ENCODE measurements at regions not wholly inside any gene's neighbourhood (a gene's known extent, or its start where the extent isn't known, plus 50 kb on each side); places are given as distances from the start of the nearest gene placed in this dataset.
A peak's percentile ranks its signal among the peaks of the same experiment; 100 is the strongest.

- no peak for ATAC-seq (ENCODE audit: low FRiP score)
- Histone ChIP-seq H3K36me3 (ENCODE audit: control insufficient read depth in 1 of 2, insufficient read depth in 2 of 2, low read length in 1 of 2) (no peaks in the 10 kb centered on the region), H3K4me3 (ENCODE audit: low read length in 2 of 2) (no peak overlapping the region), H3K9me3 (ENCODE audit: control insufficient read depth, low read length) (no peaks in the 10 kb centered on the region), H3K4me1 (ENCODE audit: control insufficient read depth in 1 of 2, insufficient read depth in 2 of 2, low read length in 2 of 2) (peaks cover 0 to 2% of the 10 kb centered on the region in 2 donors), H3K27me3 (ENCODE audit: control insufficient read depth in 1 of 2, insufficient read depth in 2 of 2, low read length in 1 of 2) (no peaks in the 10 kb centered on the region), H3K27ac (ENCODE audit: low read depth in 1 of 2, low read length in 2 of 2) (no peak overlapping the region)
- 90 to 93% methylated on average over 2 of the region's 2 CpGs for WGBS, 2 donors
- intact Hi-C loops (cut with DNase I), result no loop called here
- no peak for DNase-seq
Measured at GRCh38 chr14:22399776-22400175, 189.2 kb downstream of the DAD1 start.

GRCh38 chr14:22397221-22397737 lies 191.7 kb downstream of the DAD1 start:
- ATAC-seq (ENCODE audit: low FRiP score) (no peak), DNase-seq (no peak)
- Histone ChIP-seq H3K36me3 (ENCODE audit: control insufficient read depth in 1 of 2, insufficient read depth in 2 of 2, low read length in 1 of 2) (no peaks in the 10 kb centered on the region), H3K4me3 (ENCODE audit: low read length in 2 of 2) (no peak overlapping the region), H3K9me3 (ENCODE audit: control insufficient read depth, low read length) (no peaks in the 10 kb centered on the region), H3K27ac (ENCODE audit: low read depth in 1 of 2, low read length in 2 of 2) (no peak overlapping the region), H3K27me3 (ENCODE audit: control insufficient read depth in 1 of 2, insufficient read depth in 2 of 2, low read length in 1 of 2) (no peaks in the 10 kb centered on the region), H3K4me1 (ENCODE audit: control insufficient read depth in 1 of 2, insufficient read depth in 2 of 2, low read length in 2 of 2) (peaks cover 0 to 2% of the 10 kb centered on the region in 2 donors)
- intact Hi-C loops (cut with DNase I), result no loop called here
- WGBS, 2 donors, result 94 to 95% methylated on average over 7 of the region's 7 CpGs

GRCh38 chr14:22395803-22396202 lies 193.2 kb downstream of the DAD1 start:
- intact Hi-C loops (cut with DNase I), result no loop called here
- no peak overlapping the region for H3K27ac ChIP-seq (ENCODE audit: low read depth in 1 of 2, low read length in 2 of 2)
- H3K4me3 ChIP-seq (ENCODE audit: low read length in 2 of 2), result no peak overlapping the region
- H3K27me3 ChIP-seq (ENCODE audit: control insufficient read depth in 1 of 2, insufficient read depth in 2 of 2, low read length in 1 of 2), result no peaks in the 10 kb centered on the region
- no peaks in the 10 kb centered on the region for H3K36me3 ChIP-seq (ENCODE audit: control insufficient read depth in 1 of 2, insufficient read depth in 2 of 2, low read length in 1 of 2)
- no peaks in the 10 kb centered on the region for H3K9me3 ChIP-seq (ENCODE audit: control insufficient read depth, low read length)
- H3K4me1 ChIP-seq (ENCODE audit: control insufficient read depth in 1 of 2, insufficient read depth in 2 of 2, low read length in 2 of 2), result no peaks in the 10 kb centered on the region
- WGBS, 2 donors, result 93 to 97% methylated on average over 2 of the region's 2 CpGs
- ATAC-seq (ENCODE audit: low FRiP score), result no peak
- DNase-seq, result no peak

DNA sequence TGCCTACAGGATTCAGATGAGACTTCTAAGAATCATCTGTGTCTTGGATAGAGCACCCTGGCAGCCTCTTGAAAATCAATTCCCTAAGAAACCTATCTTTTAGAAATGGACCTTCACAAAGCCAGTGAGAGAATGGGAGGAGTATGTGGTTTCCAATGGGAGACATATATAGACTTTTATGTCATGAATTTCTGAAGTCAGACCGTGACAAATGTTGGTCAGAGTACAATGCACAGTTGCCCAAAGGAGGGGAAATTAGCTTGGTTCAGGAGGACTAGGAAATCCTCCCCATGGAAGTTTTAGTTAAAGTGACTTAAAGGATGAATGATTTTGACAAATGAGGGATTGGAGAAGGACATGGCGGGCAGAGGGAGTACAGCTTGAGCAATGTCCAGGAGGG lies 194.4 kb downstream of the DAD1 start:
- Histone ChIP-seq H3K27ac (ENCODE audit: low read depth in 1 of 2, low read length in 2 of 2) (no peak overlapping the region), H3K4me3 (ENCODE audit: low read length in 2 of 2) (no peak overlapping the region), H3K9me3 (ENCODE audit: control insufficient read depth, low read length) (no peaks in the 10 kb centered on the region), H3K36me3 (ENCODE audit: control insufficient read depth in 1 of 2, insufficient read depth in 2 of 2, low read length in 1 of 2) (no peaks in the 10 kb centered on the region), H3K4me1 (ENCODE audit: control insufficient read depth in 1 of 2, insufficient read depth in 2 of 2, low read length in 2 of 2) (no peaks in the 10 kb centered on the region), H3K27me3 (ENCODE audit: control insufficient read depth in 1 of 2, insufficient read depth in 2 of 2, low read length in 1 of 2) (no peaks in the 10 kb centered on the region)
- ATAC-seq (ENCODE audit: low FRiP score), result no peak
- WGBS, 2 donors, result 89 to 93% methylated on average over 2 of the region's 2 CpGs
- DNase-seq, result no peak
- intact Hi-C loops (cut with DNase I), result loop anchor here (5.0 kb wide), 3 partner anchors 78 to 508 kb away; no protein-coding TSS in a partner anchor

DNA sequence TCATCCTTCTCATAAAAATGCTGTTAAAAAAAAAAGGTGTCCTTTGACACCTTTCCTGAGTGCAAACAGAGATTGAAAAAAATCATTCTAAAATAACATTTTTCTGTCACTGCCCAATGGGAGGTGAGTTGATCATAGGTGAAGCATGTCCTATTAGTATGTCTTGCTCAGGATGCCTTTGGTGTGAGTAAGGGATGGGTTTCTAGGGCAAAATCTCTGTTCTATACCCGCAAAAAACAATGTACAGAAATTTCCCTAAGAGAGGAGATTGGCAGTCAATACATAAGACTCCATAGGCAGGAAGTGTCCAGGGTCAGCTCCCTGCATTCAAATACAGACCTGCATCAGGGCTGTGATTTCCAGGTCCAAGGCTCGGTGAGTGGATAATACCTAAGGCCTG lies 195.2 kb downstream of the DAD1 start:
- intact Hi-C loops (cut with DNase I), result loop anchor here (5.0 kb wide), 3 partner anchors 79 to 509 kb away; no protein-coding TSS in a partner anchor
- H3K4me3 ChIP-seq (ENCODE audit: low read length in 2 of 2), result no peak overlapping the region
- no peak for ATAC-seq (ENCODE audit: low FRiP score)

DNA sequence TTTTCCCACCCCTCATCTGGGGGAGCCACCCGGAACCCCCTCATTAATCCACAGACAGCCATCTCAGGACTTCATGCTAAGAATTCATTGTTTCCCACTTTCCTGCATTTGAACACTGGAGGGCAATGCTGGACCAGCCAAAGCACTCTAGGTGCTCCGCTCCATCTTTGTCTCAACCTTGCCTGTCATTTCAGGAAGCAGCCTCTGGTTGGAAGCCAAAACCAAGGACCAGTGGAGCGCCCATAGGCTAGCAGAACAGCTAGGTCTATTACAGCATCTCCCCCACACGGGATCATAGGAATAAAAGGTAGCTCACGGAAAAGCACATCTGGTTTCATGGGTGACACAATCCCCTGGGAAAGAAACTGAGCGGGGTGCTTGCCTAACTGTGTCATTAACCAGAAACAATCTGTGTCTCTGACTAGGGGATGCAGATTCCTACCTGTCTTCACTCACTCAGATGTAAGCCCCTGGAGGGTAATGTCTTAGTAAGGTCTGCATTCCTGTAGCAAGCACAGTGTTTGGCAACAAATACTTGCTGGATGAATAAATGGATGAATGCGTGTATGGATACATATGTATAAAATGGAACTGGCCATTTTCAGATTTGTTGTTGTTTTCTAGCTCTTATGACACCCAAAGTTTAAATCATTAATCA lies 197.0 kb downstream of the DAD1 start:
- no peaks in the 10 kb centered on the region for H3K9me3 ChIP-seq (ENCODE audit: control insufficient read depth, low read length)
- WGBS, 2 donors, result 34 to 38% methylated on average over 7 of the region's 7 CpGs
- no peaks in the 10 kb centered on the region for H3K36me3 ChIP-seq (ENCODE audit: control insufficient read depth in 1 of 2, insufficient read depth in 2 of 2, low read length in 1 of 2)
- DNase-seq, result peak in 1 of 2 donors; percentile 74
- no peaks in the 10 kb centered on the region for H3K4me1 ChIP-seq (ENCODE audit: control insufficient read depth in 1 of 2, insufficient read depth in 2 of 2, low read length in 2 of 2)
- H3K27me3 ChIP-seq (ENCODE audit: control insufficient read depth in 1 of 2, insufficient read depth in 2 of 2, low read length in 1 of 2), result no peaks in the 10 kb centered on the region
- ATAC-seq (ENCODE audit: low FRiP score), result peak; percentile 73
- no peak overlapping the region for H3K4me3 ChIP-seq (ENCODE audit: low read length in 2 of 2)
- no peak overlapping the region for H3K27ac ChIP-seq (ENCODE audit: low read depth in 1 of 2, low read length in 2 of 2)
- intact Hi-C loops (cut with DNase I), result loop anchor here (1.0 to 5.0 kb wide), 4 partner anchors 80 to 510 kb away; no protein-coding TSS in a partner anchor

More for the DNA sequence above, 195.2 kb downstream of the DAD1 start:
- DNase-seq, result no peak
- 96 to 98% methylated on average over 2 of the region's 2 CpGs for WGBS, 2 donors
- Histone ChIP-seq H3K27ac (ENCODE audit: low read depth in 1 of 2, low read length in 2 of 2) (no peak overlapping the region), H3K9me3 (ENCODE audit: control insufficient read depth, low read length) (no peaks in the 10 kb centered on the region), H3K27me3 (ENCODE audit: control insufficient read depth in 1 of 2, insufficient read depth in 2 of 2, low read length in 1 of 2) (no peaks in the 10 kb centered on the region), H3K4me1 (ENCODE audit: control insufficient read depth in 1 of 2, insufficient read depth in 2 of 2, low read length in 2 of 2) (no peaks in the 10 kb centered on the region), H3K36me3 (ENCODE audit: control insufficient read depth in 1 of 2, insufficient read depth in 2 of 2, low read length in 1 of 2) (no peaks in the 10 kb centered on the region)

- 82 to 84% methylated on average over 4 of the region's 4 CpGs for WGBS, 2 donors
- H3K4me1 ChIP-seq (ENCODE audit: control insufficient read depth in 1 of 2, insufficient read depth in 2 of 2, low read length in 2 of 2), result no peaks in the 10 kb centered on the region
- intact Hi-C loops (cut with DNase I), result loop anchor here (5.0 kb wide), 3 partner anchors 81 to 511 kb away; no protein-coding TSS in a partner anchor
- no peak overlapping the region for H3K27ac ChIP-seq (ENCODE audit: low read depth in 1 of 2, low read length in 2 of 2)
- H3K4me3 ChIP-seq (ENCODE audit: low read length in 2 of 2), result no peak overlapping the region
- no peaks in the 10 kb centered on the region for H3K27me3 ChIP-seq (ENCODE audit: control insufficient read depth in 1 of 2, insufficient read depth in 2 of 2, low read length in 1 of 2)
- H3K9me3 ChIP-seq (ENCODE audit: control insufficient read depth, low read length), result no peaks in the 10 kb centered on the region
- ATAC-seq (ENCODE audit: low FRiP score), result no peak
- no peaks in the 10 kb centered on the region for H3K36me3 ChIP-seq (ENCODE audit: control insufficient read depth in 1 of 2, insufficient read depth in 2 of 2, low read length in 1 of 2)
- DNase-seq, result no peak
Measured at GRCh38 chr14:22390824-22391461, 198.1 kb downstream of the DAD1 start.

DNA sequence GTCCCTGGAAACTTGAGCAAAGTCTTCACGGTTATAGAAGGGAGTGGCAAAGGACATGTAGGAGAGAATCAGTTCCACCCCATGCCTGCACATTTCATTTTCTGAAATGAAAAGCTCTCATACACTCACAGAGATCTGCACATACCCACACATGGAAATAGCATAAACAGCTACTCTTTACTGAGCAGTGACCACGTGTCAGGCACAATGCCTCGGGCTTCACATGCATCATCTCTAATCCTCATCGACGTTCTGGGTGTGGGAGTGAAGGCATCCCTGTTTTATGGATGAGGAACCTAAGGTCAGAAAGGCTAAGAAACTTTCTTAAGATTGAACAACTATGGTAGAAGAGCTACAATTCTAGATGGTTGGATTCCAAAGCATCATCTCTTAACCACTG lies 198.8 kb downstream of the DAD1 start:
- intact Hi-C loops (cut with DNase I), result loop anchor here (5.0 kb wide), 3 partner anchors 82 to 512 kb away; no protein-coding TSS in a partner anchor
- no peak overlapping the region for H3K4me3 ChIP-seq (ENCODE audit: low read length in 2 of 2)
- H3K27ac ChIP-seq (ENCODE audit: low read depth in 1 of 2, low read length in 2 of 2), result no peak overlapping the region
- no peak for DNase-seq
- no peaks in the 10 kb centered on the region for H3K9me3 ChIP-seq (ENCODE audit: control insufficient read depth, low read length)
- no peak for ATAC-seq (ENCODE audit: low FRiP score)
- WGBS, 2 donors, result 87% methylated on average over 5 of the region's 5 CpGs
- no peaks in the 10 kb centered on the region for H3K27me3 ChIP-seq (ENCODE audit: control insufficient read depth in 1 of 2, insufficient read depth in 2 of 2, low read length in 1 of 2)
- no peaks in the 10 kb centered on the region for H3K36me3 ChIP-seq (ENCODE audit: control insufficient read depth in 1 of 2, insufficient read depth in 2 of 2, low read length in 1 of 2)
- no peaks in the 10 kb centered on the region for H3K4me1 ChIP-seq (ENCODE audit: control insufficient read depth in 1 of 2, insufficient read depth in 2 of 2, low read length in 2 of 2)

Data from aorta (tissue), 5 donors.